ENCODE measurements at regions not wholly inside any gene's neighbourhood (a gene's known extent, or its start where the extent isn't known, plus 50 kb on each side); places are given as distances from the start of the nearest gene placed in this dataset.

- TF ChIP-seq POLR2AphosphoS5 (IDR thresholded peaks at IDR 0.05), result no peak
- TF ChIP-seq POLR2A (IDR thresholded peaks at IDR 0.05), result no peak
- no peak for TF ChIP-seq CTCF (IDR thresholded peaks at IDR 0.05)
- TF ChIP-seq EP300 (IDR thresholded peaks at IDR 0.05), result no peak
- H3K4me1 ChIP-seq, result no peaks in the 10 kb centered on the region
- no peak overlapping the region for H3K27ac ChIP-seq
- ATAC-seq, result no peak
- no peaks in the 10 kb centered on the region for H3K36me3 ChIP-seq
- no peak overlapping the region for H3K4me3 ChIP-seq
- H3K9me3 ChIP-seq, result peaks cover 0 to 22% (median 0%) of the 10 kb centered on the region in 3 donors
- WGBS, 2 donors (ENCODE audit: low coverage in 1 of 2), result 27% methylated on average over 1 of the region's 1 CpG; no CpG with 5 or more reads in 1 of the 2 donors
- H3K27me3 ChIP-seq, result peaks cover 8% of the 10 kb centered on the region
Measured at GRCh38 chr15:91422797-91423196, 322.7 kb downstream of the SV2B start.

- no peak overlapping the region for H3K27ac ChIP-seq
- H3K4me1 ChIP-seq, result no peaks in the 10 kb centered on the region
- WGBS, 2 donors (ENCODE audit: low coverage in 1 of 2), result 92% methylated on average over 1 of the region's 1 CpG; no CpG with 5 or more reads in 1 of the 2 donors
- peaks cover 8% of the 10 kb centered on the region for H3K27me3 ChIP-seq
- H3K4me3 ChIP-seq, result no peak overlapping the region
- no peak for TF ChIP-seq POLR2A (IDR thresholded peaks at IDR 0.05)
- no peak for TF ChIP-seq POLR2AphosphoS5 (IDR thresholded peaks at IDR 0.05)
- TF ChIP-seq CTCF (IDR thresholded peaks at IDR 0.05), result no peak
- no peak for TF ChIP-seq EP300 (IDR thresholded peaks at IDR 0.05)
- H3K9me3 ChIP-seq, result peaks cover 0 to 21% (median 0%) of the 10 kb centered on the region in 3 donors
- ATAC-seq, result no peak
- no peaks in the 10 kb centered on the region for H3K36me3 ChIP-seq
Measured at GRCh38 chr15:91424001-91424400, 323.9 kb downstream of the SV2B start.

GRCh38 chr15:91426412-91426811 is 326.4 kb downstream of the SV2B start:
- TF ChIP-seq POLR2A (IDR thresholded peaks at IDR 0.05) (no peak), EP300 (IDR thresholded peaks at IDR 0.05) (no peak), POLR2AphosphoS5 (IDR thresholded peaks at IDR 0.05) (no peak), CTCF (IDR thresholded peaks at IDR 0.05) (no peak)
- 77 to 90% methylated on average over 3 to 4 of the region's 4 CpGs for WGBS, 2 donors (ENCODE audit: low coverage in 1 of 2)
- Histone ChIP-seq H3K4me3 (no peak overlapping the region), H3K27ac (no peak overlapping the region), H3K36me3 (no peaks in the 10 kb centered on the region), H3K27me3 (no peaks in the 10 kb centered on the region), H3K9me3 (no peaks in the 10 kb centered on the region), H3K4me1 (no peaks in the 10 kb centered on the region)
- no peak for ATAC-seq

- WGBS, 2 donors (ENCODE audit: low coverage in 1 of 2), result 73 to 89% methylated on average over 9 of the region's 9 CpGs
- Histone ChIP-seq H3K36me3 (no peaks in the 10 kb centered on the region), H3K9me3 (no peaks in the 10 kb centered on the region), H3K4me1 (no peaks in the 10 kb centered on the region), H3K4me3 (no peak overlapping the region), H3K27ac (no peak overlapping the region), H3K27me3 (no peaks in the 10 kb centered on the region)
- ATAC-seq, result no peak
- no peak for TF ChIP-seq POLR2AphosphoS5 (IDR thresholded peaks at IDR 0.05)
- TF ChIP-seq EP300 (IDR thresholded peaks at IDR 0.05), result no peak
- TF ChIP-seq POLR2A (IDR thresholded peaks at IDR 0.05), result no peak
- TF ChIP-seq CTCF (IDR thresholded peaks at IDR 0.05), result no peak
Measured at GRCh38 chr15:91429973-91430372, 329.9 kb downstream of the SV2B start.

GRCh38 chr15:91431041-91431715 is 331.1 kb downstream of the SV2B start:
- TF ChIP-seq EP300 (IDR thresholded peaks at IDR 0.05) (no peak), POLR2A (IDR thresholded peaks at IDR 0.05) (no peak), CTCF (IDR thresholded peaks at IDR 0.05) (no peak), POLR2AphosphoS5 (IDR thresholded peaks at IDR 0.05) (no peak)
- no peak overlapping the region for H3K27ac ChIP-seq

More at GRCh38 chr15:91431041-91431715, 331.1 kb downstream of the SV2B start:
- H3K4me3 ChIP-seq, result no peak overlapping the region
- 56 to 70% methylated on average over 7 to 8 of the region's 8 CpGs for WGBS, 2 donors (ENCODE audit: low coverage in 1 of 2)
- H3K27me3 ChIP-seq, result no peaks in the 10 kb centered on the region
- H3K4me1 ChIP-seq, result no peaks in the 10 kb centered on the region
- no peaks in the 10 kb centered on the region for H3K9me3 ChIP-seq
- H3K36me3 ChIP-seq, result no peaks in the 10 kb centered on the region
- no peak for ATAC-seq

Data from gastroesophageal sphincter (tissue), 4 donors.